ENCODE measurements at regions not wholly inside any gene's neighbourhood (a gene's known extent, or its start where the extent isn't known, plus 50 kb on each side); places are given as distances from the start of the nearest gene placed in this dataset.

GRCh38 chr11:96447208-96448110 is 57.6 kb downstream of the JRKL start:
- H3K36me3 ChIP-seq (ENCODE audit: control insufficient read depth in 1 of 2, insufficient read depth in 2 of 2, low read length in 2 of 2), result no peaks in the 10 kb centered on the region
- H3K27me3 ChIP-seq (ENCODE audit: low read depth, low read length), result no peaks in the 10 kb centered on the region
- no peak overlapping the region for H3K27ac ChIP-seq (ENCODE audit: low read length)
- H3K9me3 ChIP-seq (ENCODE audit: control insufficient read depth in 1 of 2, low read length in 2 of 2), result no peaks in the 10 kb centered on the region
- H3K4me1 ChIP-seq (ENCODE audit: control insufficient read depth in 1 of 2, insufficient read depth in 2 of 2, low read length in 2 of 2), result no peaks in the 10 kb centered on the region
- no peak overlapping the region for H3K4me3 ChIP-seq (ENCODE audit: low read depth in 1 of 2, low read length in 2 of 2)

- Histone ChIP-seq H3K27ac (ENCODE audit: low read length) (no peak overlapping the region), H3K4me3 (ENCODE audit: low read depth in 1 of 2, low read length in 2 of 2) (no peak overlapping the region), H3K9me3 (ENCODE audit: control insufficient read depth in 1 of 2, low read length in 2 of 2) (no peaks in the 10 kb centered on the region), H3K27me3 (ENCODE audit: low read depth, low read length) (no peaks in the 10 kb centered on the region), H3K36me3 (ENCODE audit: control insufficient read depth in 1 of 2, insufficient read depth in 2 of 2, low read length in 2 of 2) (no peaks in the 10 kb centered on the region), H3K4me1 (ENCODE audit: control insufficient read depth in 1 of 2, insufficient read depth in 2 of 2, low read length in 2 of 2) (no peaks in the 10 kb centered on the region)
Observed at GRCh38 chr11:96448225-96448624, 58.4 kb downstream of the JRKL start.

GRCh38 chr11:96456111-96456510 is 66.3 kb downstream of the JRKL start:
- H3K27ac ChIP-seq (ENCODE audit: low read length), result no peak overlapping the region
- H3K36me3 ChIP-seq (ENCODE audit: control insufficient read depth in 1 of 2, insufficient read depth in 2 of 2, low read length in 2 of 2), result no peaks in the 10 kb centered on the region
- no peaks in the 10 kb centered on the region for H3K4me1 ChIP-seq (ENCODE audit: control insufficient read depth in 1 of 2, insufficient read depth in 2 of 2, low read length in 2 of 2)
- no peaks in the 10 kb centered on the region for H3K27me3 ChIP-seq (ENCODE audit: low read depth, low read length)
- H3K4me3 ChIP-seq (ENCODE audit: low read depth in 1 of 2, low read length in 2 of 2), result no peak overlapping the region
- peaks cover 0 to 4% of the 10 kb centered on the region in 2 donors for H3K9me3 ChIP-seq (ENCODE audit: control insufficient read depth in 1 of 2, low read length in 2 of 2)

- peaks cover 0 to 4% of the 10 kb centered on the region in 2 donors for H3K9me3 ChIP-seq (ENCODE audit: control insufficient read depth in 1 of 2, low read length in 2 of 2)
- no peak overlapping the region for H3K4me3 ChIP-seq (ENCODE audit: low read depth in 1 of 2, low read length in 2 of 2)
- peaks cover 0 to 6% of the 10 kb centered on the region in 2 donors for H3K4me1 ChIP-seq (ENCODE audit: control insufficient read depth in 1 of 2, insufficient read depth in 2 of 2, low read length in 2 of 2)
- no peak overlapping the region for H3K27ac ChIP-seq (ENCODE audit: low read length)
- no peaks in the 10 kb centered on the region for H3K27me3 ChIP-seq (ENCODE audit: low read depth, low read length)
- no peaks in the 10 kb centered on the region for H3K36me3 ChIP-seq (ENCODE audit: control insufficient read depth in 1 of 2, insufficient read depth in 2 of 2, low read length in 2 of 2)
Observed at GRCh38 chr11:96459751-96460150, 69.9 kb downstream of the JRKL start.

GRCh38 chr11:96461871-96462270 is 72.1 kb downstream of the JRKL start:
- H3K4me3 ChIP-seq (ENCODE audit: low read depth in 1 of 2, low read length in 2 of 2), result no peak overlapping the region
- peaks cover 0 to 4% of the 10 kb centered on the region in 2 donors for H3K9me3 ChIP-seq (ENCODE audit: control insufficient read depth in 1 of 2, low read length in 2 of 2)
- H3K36me3 ChIP-seq (ENCODE audit: control insufficient read depth in 1 of 2, insufficient read depth in 2 of 2, low read length in 2 of 2), result no peaks in the 10 kb centered on the region
- H3K27ac ChIP-seq (ENCODE audit: low read length), result no peak overlapping the region
- H3K4me1 ChIP-seq (ENCODE audit: control insufficient read depth in 1 of 2, insufficient read depth in 2 of 2, low read length in 2 of 2), result peaks cover 0 to 6% of the 10 kb centered on the region in 2 donors
- no peaks in the 10 kb centered on the region for H3K27me3 ChIP-seq (ENCODE audit: low read depth, low read length)

GRCh38 chr11:96464700-96465307 is 75.0 kb downstream of the JRKL start:
- H3K4me1 ChIP-seq (ENCODE audit: control insufficient read depth in 1 of 2, insufficient read depth in 2 of 2, low read length in 2 of 2), result peaks cover 0 to 6% of the 10 kb centered on the region in 2 donors
- H3K4me3 ChIP-seq (ENCODE audit: low read depth in 1 of 2, low read length in 2 of 2), result no peak overlapping the region
- peaks cover 0 to 4% of the 10 kb centered on the region in 2 donors for H3K9me3 ChIP-seq (ENCODE audit: control insufficient read depth in 1 of 2, low read length in 2 of 2)
- H3K36me3 ChIP-seq (ENCODE audit: control insufficient read depth in 1 of 2, insufficient read depth in 2 of 2, low read length in 2 of 2), result no peaks in the 10 kb centered on the region
- H3K27me3 ChIP-seq (ENCODE audit: low read depth, low read length), result no peaks in the 10 kb centered on the region
- no peak overlapping the region for H3K27ac ChIP-seq (ENCODE audit: low read length)

GRCh38 chr11:96465512-96465911 is 75.7 kb downstream of the JRKL start:
- Histone ChIP-seq H3K27ac (ENCODE audit: low read length) (no peak overlapping the region), H3K27me3 (ENCODE audit: low read depth, low read length) (no peaks in the 10 kb centered on the region), H3K36me3 (ENCODE audit: control insufficient read depth in 1 of 2, insufficient read depth in 2 of 2, low read length in 2 of 2) (no peaks in the 10 kb centered on the region), H3K9me3 (ENCODE audit: control insufficient read depth in 1 of 2, low read length in 2 of 2) (no peaks in the 10 kb centered on the region), H3K4me3 (ENCODE audit: low read depth in 1 of 2, low read length in 2 of 2) (no peak overlapping the region), H3K4me1 (ENCODE audit: control insufficient read depth in 1 of 2, insufficient read depth in 2 of 2, low read length in 2 of 2) (peaks cover 0 to 6% of the 10 kb centered on the region in 2 donors)

- H3K36me3 ChIP-seq (ENCODE audit: control insufficient read depth in 1 of 2, insufficient read depth in 2 of 2, low read length in 2 of 2), result no peaks in the 10 kb centered on the region
- H3K27me3 ChIP-seq (ENCODE audit: low read depth, low read length), result no peaks in the 10 kb centered on the region
- H3K4me1 ChIP-seq (ENCODE audit: control insufficient read depth in 1 of 2, insufficient read depth in 2 of 2, low read length in 2 of 2), result peaks cover 0 to 6% of the 10 kb centered on the region in 2 donors
- no peak overlapping the region for H3K27ac ChIP-seq (ENCODE audit: low read length)
- no peak overlapping the region for H3K4me3 ChIP-seq (ENCODE audit: low read depth in 1 of 2, low read length in 2 of 2)
- H3K9me3 ChIP-seq (ENCODE audit: control insufficient read depth in 1 of 2, low read length in 2 of 2), result no peaks in the 10 kb centered on the region
Observed at GRCh38 chr11:96466607-96467006, 76.8 kb downstream of the JRKL start.

GRCh38 chr11:96469776-96470175 is 80.0 kb downstream of the JRKL start:
- Histone ChIP-seq H3K27me3 (ENCODE audit: low read depth, low read length) (no peaks in the 10 kb centered on the region), H3K36me3 (ENCODE audit: control insufficient read depth in 1 of 2, insufficient read depth in 2 of 2, low read length in 2 of 2) (no peaks in the 10 kb centered on the region), H3K27ac (ENCODE audit: low read length) (no peak overlapping the region), H3K4me1 (ENCODE audit: control insufficient read depth in 1 of 2, insufficient read depth in 2 of 2, low read length in 2 of 2) (no peaks in the 10 kb centered on the region), H3K9me3 (ENCODE audit: control insufficient read depth in 1 of 2, low read length in 2 of 2) (peaks cover 0 to 7% of the 10 kb centered on the region in 2 donors), H3K4me3 (ENCODE audit: low read depth in 1 of 2, low read length in 2 of 2) (no peak overlapping the region)

- Histone ChIP-seq H3K36me3 (ENCODE audit: control insufficient read depth in 1 of 2, insufficient read depth in 2 of 2, low read length in 2 of 2) (no peaks in the 10 kb centered on the region), H3K9me3 (ENCODE audit: control insufficient read depth in 1 of 2, low read length in 2 of 2) (peaks cover 0 to 11% of the 10 kb centered on the region in 2 donors), H3K27me3 (ENCODE audit: low read depth, low read length) (no peaks in the 10 kb centered on the region), H3K4me1 (ENCODE audit: control insufficient read depth in 1 of 2, insufficient read depth in 2 of 2, low read length in 2 of 2) (no peaks in the 10 kb centered on the region), H3K4me3 (ENCODE audit: low read depth in 1 of 2, low read length in 2 of 2) (no peak overlapping the region), H3K27ac (ENCODE audit: low read length) (no peak overlapping the region)
Observed at GRCh38 chr11:96470521-96470920, 80.7 kb downstream of the JRKL start.

GRCh38 chr11:96472085-96472484 is 82.3 kb downstream of the JRKL start:
- Histone ChIP-seq H3K4me3 (ENCODE audit: low read depth in 1 of 2, low read length in 2 of 2) (no peak overlapping the region), H3K27me3 (ENCODE audit: low read depth, low read length) (no peaks in the 10 kb centered on the region), H3K9me3 (ENCODE audit: control insufficient read depth in 1 of 2, low read length in 2 of 2) (peaks cover 0 to 14% of the 10 kb centered on the region in 2 donors), H3K27ac (ENCODE audit: low read length) (no peak overlapping the region), H3K4me1 (ENCODE audit: control insufficient read depth in 1 of 2, insufficient read depth in 2 of 2, low read length in 2 of 2) (no peaks in the 10 kb centered on the region), H3K36me3 (ENCODE audit: control insufficient read depth in 1 of 2, insufficient read depth in 2 of 2, low read length in 2 of 2) (no peaks in the 10 kb centered on the region)

All from muscle layer of duodenum (tissue), 2 donors.